ENCODE measurements at regions not wholly inside any gene's neighbourhood (a gene's known extent, or its start where the extent isn't known, plus 50 kb on each side); places are given as distances from the start of the nearest gene placed in this dataset.

DNA sequence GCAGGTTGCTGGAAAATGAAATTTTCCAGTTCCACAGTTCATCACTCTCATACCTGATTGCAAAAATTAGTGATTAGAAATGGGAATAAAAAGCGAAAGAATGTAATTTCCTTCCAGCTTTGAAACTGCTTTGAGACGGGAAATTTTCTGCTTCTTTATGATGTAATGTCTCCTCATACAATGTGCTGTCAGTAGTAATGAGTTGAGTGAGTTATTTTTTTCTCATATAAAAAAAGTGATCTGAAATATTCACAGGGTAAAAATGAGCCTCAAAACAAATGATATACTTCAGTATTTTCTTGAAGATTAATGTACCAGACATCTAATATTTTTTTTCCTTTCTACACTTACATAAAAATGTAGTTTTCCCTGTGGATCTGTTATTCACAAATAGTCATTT is 179.1 kb upstream of the FAT4 start:
- TF ChIP-seq, protein P1, sequence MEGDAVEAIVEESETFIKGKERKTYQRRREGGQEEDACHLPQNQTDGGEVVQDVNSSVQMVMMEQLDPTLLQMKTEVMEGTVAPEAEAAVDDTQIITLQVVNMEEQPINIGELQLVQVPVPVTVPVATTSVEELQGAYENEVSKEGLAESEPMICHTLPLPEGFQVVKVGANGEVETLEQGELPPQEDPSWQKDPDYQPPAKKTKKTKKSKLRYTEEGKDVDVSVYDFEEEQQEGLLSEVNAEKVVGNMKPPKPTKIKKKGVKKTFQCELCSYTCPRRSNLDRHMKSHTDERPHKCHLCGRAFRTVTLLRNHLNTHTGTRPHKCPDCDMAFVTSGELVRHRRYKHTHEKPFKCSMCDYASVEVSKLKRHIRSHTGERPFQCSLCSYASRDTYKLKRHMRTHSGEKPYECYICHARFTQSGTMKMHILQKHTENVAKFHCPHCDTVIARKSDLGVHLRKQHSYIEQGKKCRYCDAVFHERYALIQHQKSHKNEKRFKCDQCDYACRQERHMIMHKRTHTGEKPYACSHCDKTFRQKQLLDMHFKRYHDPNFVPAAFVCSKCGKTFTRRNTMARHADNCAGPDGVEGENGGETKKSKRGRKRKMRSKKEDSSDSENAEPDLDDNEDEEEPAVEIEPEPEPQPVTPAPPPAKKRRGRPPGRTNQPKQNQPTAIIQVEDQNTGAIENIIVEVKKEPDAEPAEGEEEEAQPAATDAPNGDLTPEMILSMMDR (IDR thresholded peaks at IDR 0.05; ENCODE audit: low read depth, low read length, poor library complexity, severe bottlenecking) = no peak
- no peak for TF ChIP-seq EZH2phosphoT487 (IDR thresholded peaks at IDR 0.05; ENCODE audit: borderline replicate concordance, low read length)

Measured in DOHH2 (cell line).